Inflammatory macrophage treated with lipopolysaccharide for 4 hours (primary cell): ENCODE measurements at regions not wholly inside any gene's neighbourhood (a gene's known extent, or its start where the extent isn't known, plus 50 kb on each side); places are given as distances from the start of the nearest gene placed in this dataset.

Experiments used
- DNase-seq: peaks from one replicate; pipeline ENCODE4 v3.0.0-alpha.2; 2020

DNA sequence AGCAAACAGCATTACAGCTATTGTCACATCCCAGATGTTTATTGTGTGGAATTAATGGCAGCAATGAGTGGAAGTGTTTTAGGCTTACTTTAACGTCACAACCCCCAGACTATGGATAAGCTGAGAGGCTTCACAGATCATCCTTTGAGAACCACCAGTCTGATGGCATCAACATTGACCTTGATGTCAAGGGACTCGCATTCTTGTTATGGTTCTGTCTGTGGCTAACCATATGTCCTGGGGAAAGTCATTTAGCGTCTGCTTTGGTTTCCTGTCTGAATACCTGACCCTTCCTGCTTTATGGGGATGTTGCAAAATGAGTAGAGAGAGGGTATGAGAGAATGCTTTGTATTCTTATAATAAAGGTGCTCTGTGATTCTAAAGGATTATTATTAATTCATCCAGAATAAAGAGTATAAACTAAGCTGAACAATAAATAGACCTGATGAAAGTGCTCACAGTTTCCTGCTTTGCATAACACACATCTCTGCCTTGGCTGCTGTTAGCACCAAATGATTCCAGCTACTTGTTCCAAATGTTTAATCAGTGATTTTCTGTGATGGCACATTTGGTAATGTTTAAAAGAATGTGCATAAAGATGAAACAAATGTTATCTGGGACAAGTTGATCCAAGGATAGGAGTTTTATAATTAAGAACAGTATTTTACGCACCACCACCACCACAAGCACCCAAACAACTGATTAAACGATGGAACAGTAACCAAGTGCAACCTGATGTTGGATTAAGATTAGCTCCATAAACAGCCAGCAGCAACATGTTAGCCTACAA, 116.9 kb upstream of the LRIG3 start:
- DNase-seq, result no peak

DNA sequence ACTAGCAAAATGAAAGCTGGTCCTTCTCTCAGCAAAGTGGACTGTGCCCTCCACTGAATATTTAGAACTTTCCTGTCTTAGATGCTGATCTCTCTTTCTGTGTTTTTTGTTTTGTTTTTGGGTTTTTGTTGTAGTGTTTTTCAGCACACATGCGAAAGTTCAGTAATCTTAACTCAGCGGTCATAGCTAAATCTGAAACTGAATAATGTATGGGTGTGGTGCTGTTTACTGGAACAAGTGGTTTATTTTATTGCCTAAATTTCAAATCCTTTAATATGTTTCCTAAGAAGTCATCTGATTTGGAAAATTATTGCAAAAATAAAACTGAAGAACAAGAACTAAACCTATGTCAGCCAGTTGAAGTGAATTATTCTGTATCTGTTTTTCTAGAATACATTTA, 116.0 kb upstream of the LRIG3 start:
- DNase-seq, result no peak

DNA sequence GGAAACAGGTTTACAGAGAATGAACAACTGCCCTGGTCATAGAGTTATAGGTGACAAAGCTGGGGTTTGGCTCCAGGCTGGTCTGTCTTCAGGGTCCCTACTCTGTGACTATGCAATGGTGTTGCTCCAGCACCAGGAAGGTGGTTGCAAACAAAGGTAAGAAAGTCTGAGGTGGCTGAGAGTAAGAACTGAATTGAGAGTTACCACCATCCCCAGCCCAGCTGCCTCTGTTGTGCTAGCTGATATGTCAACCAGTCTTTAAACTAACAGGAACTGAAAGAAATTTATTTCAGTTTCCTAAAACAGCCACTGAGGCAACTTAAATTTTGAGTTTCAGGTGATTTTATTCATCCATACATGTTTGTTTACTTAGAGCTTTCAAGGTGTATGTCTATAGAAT, 111.0 kb upstream of the LRIG3 start:
- no peak for DNase-seq

DNA sequence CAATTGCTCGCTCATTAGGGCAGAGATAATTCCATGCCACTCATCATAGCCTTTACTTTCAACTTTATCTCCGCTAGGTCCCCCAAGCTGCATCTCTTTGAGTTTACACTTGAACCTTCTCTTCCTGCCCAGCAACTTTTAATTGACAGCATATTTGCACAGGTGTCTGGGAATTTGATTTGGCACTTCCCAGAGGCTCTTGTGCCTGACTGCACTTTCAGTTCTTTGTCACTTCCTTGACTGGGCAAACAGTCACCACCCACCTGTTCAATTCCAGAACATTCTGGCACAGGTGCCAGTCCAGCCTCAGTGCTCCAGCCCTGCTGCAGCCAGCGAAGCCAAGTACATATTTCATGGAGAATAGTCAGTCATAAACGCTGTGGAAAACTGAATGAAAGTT, 110.1 kb upstream of the LRIG3 start:
- no peak for DNase-seq

DNA sequence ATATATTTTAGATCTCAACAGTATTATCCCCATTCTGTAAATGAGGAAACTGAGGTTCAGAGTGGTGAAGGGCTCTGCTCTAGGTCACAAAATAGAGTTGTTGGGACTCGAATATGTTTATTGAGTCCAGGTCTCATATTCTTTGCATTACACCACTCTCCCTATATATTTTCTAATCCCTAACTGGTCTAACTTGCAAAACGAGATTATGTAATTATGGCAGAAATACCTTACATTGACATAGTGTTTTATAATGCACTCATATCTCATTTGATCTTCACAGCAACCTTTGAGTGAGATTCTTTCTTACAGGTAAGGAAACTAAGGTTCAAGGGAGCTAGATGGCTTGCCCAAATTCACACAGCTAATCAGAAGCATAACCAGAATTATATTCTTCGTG, 106.9 kb upstream of the LRIG3 start:
- no peak for DNase-seq

DNA sequence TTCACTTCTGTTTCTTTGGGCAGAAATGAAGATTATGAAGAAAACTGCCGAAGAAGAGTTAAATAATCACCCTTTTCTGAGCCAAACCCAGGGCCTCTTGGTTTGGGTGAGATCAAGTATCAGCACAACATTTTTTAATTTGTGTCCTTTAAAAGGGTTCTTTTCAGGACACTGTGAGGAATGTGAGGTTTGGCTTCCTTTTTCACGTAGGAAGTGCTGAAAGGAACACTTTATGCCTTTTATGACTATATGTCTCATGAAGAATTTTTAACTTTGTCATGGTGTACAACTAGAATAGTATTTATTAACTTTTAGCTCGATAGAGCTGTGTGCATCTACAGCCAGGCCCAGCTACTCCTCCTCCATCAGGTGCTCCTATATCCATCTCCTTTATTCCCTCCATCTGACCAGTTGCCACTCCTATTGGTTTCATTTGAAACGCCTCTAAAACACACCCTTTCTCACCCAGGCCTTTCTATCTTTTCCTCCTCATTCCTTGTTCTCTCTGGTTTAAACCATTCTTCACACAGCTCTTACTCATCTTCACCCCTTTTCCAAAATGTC, 103.6 kb upstream of the LRIG3 start:
- no peak for DNase-seq

DNA sequence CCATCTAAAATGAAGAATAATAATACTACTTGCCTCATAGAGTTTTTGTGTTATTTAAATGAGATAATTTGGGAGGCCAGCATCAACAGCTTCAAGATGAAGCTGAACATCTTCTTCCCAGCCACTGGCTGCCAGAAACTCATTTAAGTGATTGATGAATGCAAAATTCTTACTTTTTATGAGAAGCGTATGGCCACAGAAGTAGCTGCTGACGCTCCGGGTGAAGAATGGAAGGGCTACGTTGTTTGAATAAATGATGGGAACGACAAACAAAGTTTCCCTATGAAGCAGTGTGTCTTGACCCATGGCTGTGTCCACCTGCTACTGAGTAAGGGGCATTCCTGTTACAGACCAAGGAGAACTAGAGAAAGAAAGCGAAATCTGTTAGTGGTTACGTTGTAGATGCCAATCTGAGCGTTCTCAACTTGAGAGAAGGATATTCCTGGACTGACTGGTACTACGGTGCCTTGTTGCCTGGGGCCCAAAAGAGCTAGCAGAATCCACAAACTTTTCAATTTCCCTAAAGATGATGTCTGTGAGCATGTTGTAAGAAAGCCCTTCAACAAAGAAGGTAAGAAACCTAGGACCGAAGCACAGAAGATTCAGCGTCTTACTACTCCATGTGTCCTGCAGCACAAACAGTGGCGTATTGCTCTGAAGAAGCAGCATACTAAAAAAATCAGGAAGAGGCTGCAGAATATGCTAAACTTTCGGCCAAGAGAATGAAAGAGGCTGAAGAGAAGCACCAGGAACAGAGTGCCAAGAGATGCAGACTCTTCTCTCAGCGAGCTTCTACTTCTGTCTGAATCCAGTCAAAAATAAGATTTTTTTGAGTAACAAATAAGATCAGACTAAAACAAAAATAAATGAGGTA, 100.0 kb upstream of the LRIG3 start:
- no peak for DNase-seq

DNA sequence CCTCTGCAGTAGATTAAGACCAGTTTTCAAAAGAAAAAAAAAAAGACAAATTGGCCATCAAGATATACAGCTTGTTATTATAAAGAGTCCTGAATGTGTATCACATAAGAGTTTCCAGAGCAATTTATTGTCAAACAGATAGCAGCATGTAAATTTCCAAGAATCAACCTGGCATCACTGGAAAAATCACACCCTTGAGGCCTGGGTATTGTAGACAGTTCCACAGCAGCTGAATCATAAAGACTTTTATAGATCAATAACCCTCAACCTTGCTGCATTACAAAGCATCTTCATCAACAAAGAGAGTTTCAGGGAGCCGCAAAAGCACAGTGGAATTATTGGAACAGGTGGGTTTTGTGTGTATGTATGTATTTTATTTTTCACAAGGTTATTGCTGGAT, 94.6 kb upstream of the LRIG3 start:
- no peak for DNase-seq

DNA sequence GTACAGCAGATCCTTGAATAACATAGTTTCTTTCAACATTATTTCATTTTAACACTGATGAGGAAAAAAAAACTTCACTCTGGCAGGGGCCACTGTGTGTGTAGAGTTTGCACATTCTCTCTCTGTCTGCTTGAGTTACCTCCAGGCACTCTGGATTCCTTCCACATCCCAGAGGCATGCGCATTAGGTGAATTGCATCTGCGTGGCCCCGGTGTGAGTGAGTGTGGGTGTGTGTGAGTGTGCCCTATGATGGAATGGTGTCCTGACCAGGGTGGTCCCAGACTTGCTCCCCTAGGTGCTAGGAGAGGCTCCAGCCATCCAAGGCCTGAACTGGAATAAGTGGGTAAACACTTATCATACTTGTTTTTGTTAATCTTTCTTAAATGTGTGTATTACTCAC, 90.6 kb upstream of the LRIG3 start:
- DNase-seq, result no peak

DNA sequence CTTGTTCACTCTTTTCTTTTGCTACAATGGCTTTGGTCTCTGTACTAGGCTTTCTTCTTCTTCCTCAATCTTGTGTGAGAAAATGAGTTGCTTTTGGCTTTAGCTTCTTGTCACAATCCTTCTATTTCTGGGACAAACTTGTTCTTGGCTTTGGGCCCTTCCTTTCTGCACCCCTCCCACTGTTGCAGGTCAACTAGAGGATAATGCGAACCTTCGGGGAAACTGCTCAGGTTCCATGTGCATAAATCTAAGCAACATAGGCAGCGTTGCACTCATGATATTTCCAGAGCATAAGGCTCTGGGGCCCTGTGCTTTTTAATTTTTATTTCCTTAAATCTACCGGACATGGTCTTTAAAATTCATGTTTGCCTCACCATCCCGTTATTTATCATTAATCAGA, 89.8 kb upstream of the LRIG3 start:
- no peak for DNase-seq

DNA sequence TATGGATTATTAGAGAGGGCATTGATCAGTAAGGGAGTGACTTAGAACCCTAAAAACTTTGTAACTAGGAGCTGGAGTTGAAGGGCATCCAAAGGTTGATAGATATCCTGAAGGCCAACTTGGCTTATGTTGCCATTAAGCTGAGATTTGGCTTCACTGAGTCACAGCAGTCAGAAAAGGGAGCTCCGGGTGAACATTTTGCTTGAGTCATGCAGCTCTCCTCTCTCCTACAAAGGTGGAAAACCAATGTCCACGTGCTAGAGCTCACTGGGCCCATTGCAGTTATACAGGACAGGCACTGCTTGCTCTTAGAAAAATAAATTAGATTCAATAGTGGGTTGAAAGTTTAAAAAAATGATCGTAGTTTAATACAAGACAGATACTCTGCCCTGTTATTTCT, 87.3 kb upstream of the LRIG3 start:
- DNase-seq, result no peak

DNA sequence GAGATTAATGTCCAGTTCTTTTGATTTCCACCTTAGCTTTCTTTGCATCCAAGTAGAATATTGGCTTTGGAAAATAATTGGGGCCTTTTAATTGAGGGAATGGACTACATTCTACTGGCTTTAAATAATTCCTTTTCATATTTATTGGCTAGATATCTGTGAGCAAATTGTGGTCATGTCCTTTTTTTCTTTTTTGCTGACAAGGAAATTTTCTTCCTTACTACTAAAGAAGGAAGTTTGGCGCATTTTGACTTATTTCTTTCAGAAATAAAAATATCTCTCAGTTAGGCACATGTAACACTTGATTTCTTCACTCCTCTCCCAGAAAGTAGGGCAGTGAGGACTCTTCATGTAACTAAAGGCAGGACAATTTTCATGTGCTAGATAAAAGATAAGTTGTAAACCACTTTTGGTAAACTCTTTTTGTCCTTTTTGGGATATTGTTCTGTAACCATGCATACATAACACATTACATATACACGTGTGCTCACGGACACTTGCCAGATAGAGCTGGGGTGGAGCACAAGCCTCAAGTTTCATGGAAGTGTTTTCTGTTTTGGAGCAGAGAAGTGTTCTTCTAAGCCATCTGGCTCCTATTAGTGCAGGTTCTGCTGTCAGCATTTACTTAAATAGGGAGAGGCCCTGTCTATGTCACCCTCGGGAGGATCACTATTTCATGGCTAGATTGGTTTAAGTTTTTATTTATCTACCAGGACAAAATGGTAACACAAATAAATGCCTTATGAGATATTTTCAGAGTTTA, 85.1 kb upstream of the LRIG3 start:
- no peak for DNase-seq

DNA sequence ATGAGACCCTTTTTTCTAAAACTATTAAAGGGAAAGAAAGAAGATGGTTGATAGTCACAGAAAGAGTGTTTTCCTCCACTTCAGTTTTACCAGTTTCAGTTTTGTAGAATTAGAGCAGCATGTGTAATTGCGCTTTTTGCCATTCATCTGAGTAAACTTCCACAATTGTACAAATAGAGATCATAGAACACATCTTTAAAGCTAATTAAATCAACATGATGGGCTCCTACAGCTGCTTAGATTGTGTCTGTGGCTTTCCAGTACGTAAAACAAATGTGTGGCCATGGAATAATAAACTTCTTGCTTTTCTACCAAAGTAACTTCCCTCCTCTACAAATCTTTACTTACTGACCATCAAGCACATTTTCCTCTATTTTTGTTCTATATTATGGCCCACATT, 84.2 kb upstream of the LRIG3 start:
- DNase-seq, result no peak

DNA sequence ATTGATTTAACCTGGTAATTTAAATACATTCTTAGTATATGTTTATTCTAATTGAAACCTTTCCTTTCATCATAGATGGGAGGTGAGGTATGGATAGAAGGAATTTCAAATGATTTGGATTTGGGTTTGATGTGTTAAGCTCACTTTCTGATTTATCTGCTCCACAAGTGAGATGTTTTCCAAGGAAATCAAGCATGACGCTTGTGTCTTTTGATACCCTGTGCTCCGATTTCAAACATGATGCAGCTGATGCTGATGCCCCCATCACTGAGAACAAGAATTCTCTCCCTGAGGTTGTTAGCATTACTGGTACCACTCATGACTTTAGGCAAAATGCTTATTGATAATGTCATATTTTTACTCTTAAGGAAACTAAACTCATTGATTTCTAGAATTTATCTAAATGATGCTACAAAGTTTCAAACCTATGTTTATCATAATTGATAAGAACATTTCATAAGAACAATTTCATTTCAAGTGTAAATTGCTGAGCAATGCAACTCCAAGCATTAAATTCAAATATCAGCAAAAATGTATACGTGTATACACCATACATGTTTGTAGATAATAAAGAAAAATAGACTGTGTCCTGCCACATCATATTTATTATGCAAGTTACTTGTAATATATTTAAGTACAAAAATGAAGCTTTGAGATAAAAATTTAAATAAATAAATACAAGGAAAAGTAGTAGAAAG, 75.5 kb upstream of the LRIG3 start:
- DNase-seq, result no peak

DNA sequence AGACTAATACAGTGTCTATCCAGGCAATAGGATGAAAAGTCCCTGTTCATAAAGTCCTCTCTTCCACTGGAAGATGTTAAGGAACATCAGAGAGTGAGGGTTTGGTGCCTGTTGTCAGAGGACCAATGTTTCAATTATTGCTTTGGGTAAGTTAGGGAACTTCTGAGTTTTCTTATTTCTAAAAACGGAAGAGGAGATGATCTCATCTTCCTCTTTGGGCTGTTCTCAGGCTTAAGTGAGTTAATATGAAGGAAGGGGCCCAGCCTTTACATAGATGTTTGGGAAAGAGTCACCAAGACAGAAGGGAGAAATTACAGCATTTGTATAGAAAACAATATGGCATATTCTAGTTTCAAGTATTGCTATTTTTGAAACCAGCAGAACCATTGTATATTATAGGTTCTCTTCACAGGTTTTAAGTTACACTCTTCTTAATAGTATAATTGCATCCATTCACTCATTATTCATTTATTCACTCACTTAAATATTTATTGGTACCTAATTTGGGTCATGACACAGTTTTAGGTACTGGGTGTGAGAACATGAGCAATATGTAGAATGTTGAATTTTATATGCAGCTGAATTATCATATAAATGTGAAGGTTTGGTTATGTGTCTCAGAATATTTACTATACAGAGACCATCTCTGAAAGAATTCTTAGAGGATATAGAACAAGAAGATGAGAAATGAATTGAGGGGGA, 68.5 kb upstream of the LRIG3 start:
- DNase-seq, result no peak

DNA sequence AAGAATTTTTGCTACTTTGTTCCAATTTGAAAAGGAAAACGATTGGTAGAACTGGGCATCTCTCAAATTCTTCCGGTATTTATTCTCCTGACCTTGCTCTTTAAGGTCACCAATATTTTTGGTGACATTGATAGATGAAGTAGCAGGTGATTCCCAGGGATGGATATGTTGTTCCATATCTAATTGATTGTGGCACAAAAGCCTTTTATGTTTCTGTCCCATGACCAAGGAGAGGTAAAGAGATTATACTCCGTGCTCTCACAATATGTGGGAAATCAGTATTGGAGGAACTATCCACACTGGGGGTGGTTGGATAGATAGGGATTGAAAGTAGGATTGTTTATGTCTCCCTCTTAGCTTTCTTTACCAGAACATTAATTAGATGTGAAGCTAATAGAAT, 61.7 kb upstream of the LRIG3 start:
- DNase-seq, result no peak

DNA sequence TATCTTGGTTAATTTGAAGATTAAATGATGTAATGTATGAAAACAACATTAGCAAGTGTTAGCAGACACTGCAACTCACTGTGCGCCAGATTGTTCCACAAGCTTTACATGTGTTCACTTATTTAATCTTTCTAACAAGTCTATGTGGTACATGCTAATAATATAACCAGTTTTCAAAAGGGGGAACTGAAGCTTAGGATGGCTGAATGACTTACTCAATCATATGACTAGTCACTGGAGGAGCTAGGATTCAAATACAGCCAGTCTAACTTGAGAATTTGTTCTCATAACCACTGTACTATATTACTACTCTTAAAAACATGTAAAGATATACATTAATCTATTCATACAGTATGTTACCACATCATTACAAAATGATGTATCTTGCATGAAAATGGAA, 60.5 kb upstream of the LRIG3 start:
- DNase-seq, result no peak

DNA sequence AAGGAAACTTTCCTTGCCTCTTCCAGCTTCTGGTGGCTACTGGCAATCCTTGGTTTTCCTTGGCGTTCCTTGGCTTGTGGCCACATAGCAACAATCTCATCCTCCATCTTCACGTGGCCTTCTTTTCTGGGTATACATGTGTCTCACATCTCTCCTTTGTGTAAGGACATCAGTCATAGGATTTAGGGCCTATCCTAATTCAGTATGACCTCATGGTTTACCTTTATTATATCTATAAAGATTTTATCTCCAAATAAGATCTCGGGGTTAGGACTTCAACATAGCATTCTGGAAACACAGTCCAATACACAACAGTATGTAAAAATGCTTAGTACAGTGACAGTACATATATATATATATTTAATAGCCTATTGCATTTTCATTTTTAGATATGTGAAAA, 58.4 kb upstream of the LRIG3 start:
- no peak for DNase-seq

DNA sequence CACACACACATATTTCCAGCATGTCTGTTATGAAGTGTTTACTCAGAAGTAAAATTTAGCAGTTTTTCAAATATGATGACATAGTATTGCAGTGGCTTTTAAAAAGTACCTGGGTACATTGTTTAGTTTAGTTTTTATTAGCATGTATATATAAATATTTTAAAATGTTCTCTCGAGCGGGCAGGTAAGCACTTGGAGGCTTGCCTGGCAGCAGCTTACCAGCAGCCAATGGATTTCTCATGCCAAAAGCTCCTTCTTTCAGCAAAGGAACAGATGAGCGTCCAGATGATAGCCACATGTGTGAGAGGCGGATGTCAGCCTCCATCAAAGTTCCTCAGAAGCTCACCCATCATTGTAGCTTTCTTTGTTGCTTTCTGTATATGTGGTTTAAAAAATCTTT, 57.2 kb upstream of the LRIG3 start:
- DNase-seq, result no peak

DNA sequence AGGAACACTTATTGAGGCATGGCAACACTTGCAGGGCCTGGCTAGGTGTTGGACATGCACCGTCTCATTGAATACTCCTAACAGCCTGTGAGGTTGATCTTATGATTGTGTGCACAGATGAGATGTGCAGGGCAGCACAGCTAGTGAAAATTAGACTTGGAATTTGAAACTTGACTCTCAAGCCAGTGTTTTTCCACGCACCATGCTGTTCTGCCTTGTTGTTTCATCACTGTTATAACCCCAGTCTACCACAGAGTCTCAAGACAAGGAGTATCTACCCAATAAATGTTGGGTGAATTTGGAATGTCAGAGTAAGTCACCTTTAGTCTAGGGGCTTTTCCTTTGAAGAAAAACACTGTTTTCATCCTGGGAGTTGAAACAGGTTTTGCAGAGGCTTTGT, 55.8 kb upstream of the LRIG3 start:
- DNase-seq, result no peak
